SK-N-MC (cell line): ENCODE measurements at regions not wholly inside any gene's neighbourhood (a gene's known extent, or its start where the extent isn't known, plus 50 kb on each side); places are given as distances from the start of the nearest gene placed in this dataset.

Source experiments
- EZH2 ChIP-seq: fragments of 200-600 bp; sonication (generic); IDR thresholded peaks from one replicate; pipeline ENCODE4 v1.6.1; 2017; ENCODE audit warnings: antibody characterized with exemption
- FOXP2 ChIP-seq: optimal IDR thresholded peaks from 2 replicates; pipeline ENCODE3; 2011; ENCODE audit warnings: mild to moderate bottlenecking, moderate library complexity; ENCODE audit not compliant: insufficient read depth; ENCODE audit errors: extremely low read length, control extremely low read depth
- POLR2AphosphoS5 ChIP-seq: IDR thresholded peaks from 2 replicates; pipeline ENCODE4 v1.6.1; 2012; ENCODE audit warnings: mild to moderate bottlenecking, low read depth, low read length, borderline replicate concordance

GRCh38 chr13:39915418-39915817 lies 260.0 kb downstream of the COG6 start:
- TF ChIP-seq POLR2AphosphoS5, result no peak
- TF ChIP-seq EZH2, result no peak
- no peak for TF ChIP-seq FOXP2
